Left lung (tissue), 4 donors: ENCODE measurements at regions not wholly inside any gene's neighbourhood (a gene's known extent, or its start where the extent isn't known, plus 50 kb on each side); places are given as distances from the start of the nearest gene placed in this dataset.
A peak's percentile ranks its signal among the peaks of the same experiment; 100 is the strongest.

ENCODE experiments used
- ATAC-seq: fragments of 200-7000 bp; cut with Tn5 transposase; one replicate; pipeline ENCODE4 v1.9.1; 2020; ENCODE audit warnings: moderate library complexity
- DNase-seq, 4 donors: peaks; one replicate each; pipeline ENCODE4 v3.0.0-alpha.2; 2013 to 2020
- H3K27ac ChIP-seq, 2 donors: fragments of 200-600 bp; sonication (generic) in 1 of 2; one replicate each; pipeline versions ENCODE4 v1.5.0 to v1.8.0; 2020 to 2021
- H3K27me3 ChIP-seq, 2 donors: fragments of 200-600 bp; sonication (generic) in 1 of 2; one replicate each; pipeline versions ENCODE4 v1.5.0 to v1.8.0; 2020 to 2021
- H3K36me3 ChIP-seq, 2 donors: fragments of 200-600 bp; sonication (generic) in 1 of 2; one replicate each; pipeline versions ENCODE4 v1.5.0 to v1.8.0; 2020 to 2021
- H3K4me1 ChIP-seq, 2 donors: fragments of 200-600 bp; one replicate each; pipeline ENCODE4 v1.8.0; 2021
- H3K4me3 ChIP-seq, 2 donors: fragments of 200-600 bp; sonication (generic) in 1 of 2; one replicate each; pipeline versions ENCODE4 v1.5.0 to v1.8.0; 2020 to 2021; ENCODE audit warnings: mild to moderate bottlenecking in 1 of 2
- H3K9me3 ChIP-seq, 2 donors: fragments of 200-600 bp; sonication (generic) in 1 of 2; one replicate each; pipeline versions ENCODE4 v1.5.0 to v1.8.0; 2020 to 2021
- intact Hi-C, 2 donors: fragments of 100-400 bp; cut with DNase I; formaldehyde crosslinking; loops; one replicate each; pipeline versions ENCODE4 v1.11.2 to v1.14.2; 2022
- TF ChIP-seq, protein P1 (sequence below), 2 donors: fragments of 200-600 bp; sonication (generic) in 1 of 2; IDR thresholded peaks; one replicate each; pipeline versions ENCODE4 v1.5.0 to v1.8.0; 2021; ENCODE audit warnings: antibody characterized with exemption in 2 of 2
- donor health status: DM: no; HTN: yes; CAD: no.
- donor health status: DM: no; HTN: no; CAD: no.

DNA sequence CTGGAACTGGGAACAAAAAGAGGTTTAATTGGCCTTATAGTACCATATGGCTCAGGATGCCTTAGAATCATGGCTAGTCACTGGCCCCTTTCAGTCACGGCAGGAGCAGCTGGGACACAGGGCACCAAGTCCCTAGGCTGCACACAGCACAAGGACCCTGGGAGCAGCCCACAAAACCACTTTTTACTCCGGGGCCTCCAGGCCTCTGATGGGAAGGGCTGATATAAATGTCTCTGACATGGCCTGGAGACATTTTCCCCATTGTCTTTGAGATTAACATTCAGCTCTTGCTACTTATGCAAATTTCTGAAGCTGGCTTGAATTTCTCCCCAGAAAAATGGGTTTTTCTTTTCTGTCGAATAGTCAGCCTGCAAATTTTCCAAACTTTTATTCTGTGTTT, 1026.4 kb upstream of the COX7C start:
- Histone ChIP-seq H3K9me3 (peaks cover 0 to 8% of the 10 kb centered on the region in 2 donors), H3K4me3 (no peak overlapping the region), H3K27me3 (no peaks in the 10 kb centered on the region), H3K27ac (no peak overlapping the region), H3K36me3 (no peaks in the 10 kb centered on the region), H3K4me1 (no peaks in the 10 kb centered on the region)
- ATAC-seq = no peak
- DNase-seq = peak in 1 of 4 donors; percentile 7
- TF ChIP-seq, protein P1, sequence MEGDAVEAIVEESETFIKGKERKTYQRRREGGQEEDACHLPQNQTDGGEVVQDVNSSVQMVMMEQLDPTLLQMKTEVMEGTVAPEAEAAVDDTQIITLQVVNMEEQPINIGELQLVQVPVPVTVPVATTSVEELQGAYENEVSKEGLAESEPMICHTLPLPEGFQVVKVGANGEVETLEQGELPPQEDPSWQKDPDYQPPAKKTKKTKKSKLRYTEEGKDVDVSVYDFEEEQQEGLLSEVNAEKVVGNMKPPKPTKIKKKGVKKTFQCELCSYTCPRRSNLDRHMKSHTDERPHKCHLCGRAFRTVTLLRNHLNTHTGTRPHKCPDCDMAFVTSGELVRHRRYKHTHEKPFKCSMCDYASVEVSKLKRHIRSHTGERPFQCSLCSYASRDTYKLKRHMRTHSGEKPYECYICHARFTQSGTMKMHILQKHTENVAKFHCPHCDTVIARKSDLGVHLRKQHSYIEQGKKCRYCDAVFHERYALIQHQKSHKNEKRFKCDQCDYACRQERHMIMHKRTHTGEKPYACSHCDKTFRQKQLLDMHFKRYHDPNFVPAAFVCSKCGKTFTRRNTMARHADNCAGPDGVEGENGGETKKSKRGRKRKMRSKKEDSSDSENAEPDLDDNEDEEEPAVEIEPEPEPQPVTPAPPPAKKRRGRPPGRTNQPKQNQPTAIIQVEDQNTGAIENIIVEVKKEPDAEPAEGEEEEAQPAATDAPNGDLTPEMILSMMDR (IDR thresholded peaks at IDR 0.05) = no peak
- intact Hi-C loops = no loop called here

DNA sequence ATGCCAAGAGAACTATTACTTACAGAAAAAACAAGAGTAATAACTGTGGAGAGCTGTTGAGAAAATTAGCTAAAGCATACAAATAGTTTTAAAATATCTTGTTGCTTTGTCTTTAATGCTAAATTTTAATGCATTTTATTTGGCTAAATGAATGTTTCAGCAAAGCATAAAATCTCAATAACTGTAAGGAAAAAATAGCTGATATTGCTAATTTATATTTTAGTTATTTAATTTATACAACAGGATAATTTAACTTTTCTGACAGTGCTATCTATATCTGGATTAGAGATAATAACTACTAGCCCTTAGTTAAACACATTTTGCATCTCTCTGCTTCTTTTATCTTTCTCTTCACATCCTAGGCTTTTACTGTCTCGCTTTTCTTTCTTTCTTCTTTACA, 1014.9 kb upstream of the COX7C start:
- ATAC-seq = no peak
- no peak for DNase-seq
- intact Hi-C loops = no loop called here

DNA sequence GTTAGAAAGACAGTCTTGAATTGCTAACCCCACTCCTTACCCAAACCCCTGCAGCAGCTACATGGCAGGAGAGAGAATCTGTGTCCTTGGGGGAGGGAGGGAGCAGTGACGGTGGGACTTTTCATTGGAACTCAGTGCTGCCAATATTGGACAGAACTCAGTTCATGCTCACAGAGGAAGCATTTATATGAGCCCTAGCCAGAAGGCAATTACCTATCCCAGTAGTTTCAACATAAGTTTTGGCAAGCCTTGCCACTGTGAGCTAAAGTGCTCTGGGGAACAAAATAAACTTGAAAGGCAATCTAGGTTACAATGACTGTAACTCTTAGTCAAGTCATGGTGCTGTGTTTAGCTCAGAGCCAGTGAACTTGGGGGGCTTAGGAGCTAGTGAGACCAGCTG, 1013.4 kb upstream of the COX7C start:
- DNase-seq = no peak
- intact Hi-C loops = no loop called here
- H3K4me1 ChIP-seq = no peaks in the 10 kb centered on the region

More for the DNA sequence above, 1014.9 kb upstream of the COX7C start:
- Histone ChIP-seq H3K4me1 (no peaks in the 10 kb centered on the region), H3K4me3 (no peak overlapping the region), H3K9me3 (no peaks in the 10 kb centered on the region), H3K27ac (no peak overlapping the region), H3K27me3 (no peaks in the 10 kb centered on the region), H3K36me3 (no peaks in the 10 kb centered on the region)
- TF ChIP-seq, protein P1 (IDR thresholded peaks at IDR 0.05) = no peak

DNA sequence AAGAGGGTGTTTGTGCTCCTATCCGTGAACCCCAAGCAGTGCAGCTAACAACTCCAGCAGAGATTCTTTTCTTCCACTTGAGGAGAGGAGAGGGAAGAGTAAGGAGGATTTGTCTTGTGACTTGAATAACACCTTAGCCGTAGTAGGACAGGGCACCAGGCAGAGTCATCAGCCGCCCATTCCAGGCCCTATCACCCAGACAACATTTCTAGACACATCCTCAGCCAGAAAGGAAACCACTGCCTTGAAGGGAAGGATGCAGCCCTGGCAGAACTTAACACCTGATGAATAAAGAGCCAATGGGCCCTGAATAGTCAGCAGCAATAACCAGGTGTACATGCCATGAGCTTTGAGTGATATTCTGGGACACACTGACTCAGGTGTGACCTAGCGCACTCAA, 1013.0 kb upstream of the COX7C start:
- ATAC-seq = no peak
- Histone ChIP-seq H3K4me1 (no peaks in the 10 kb centered on the region), H3K27ac (no peak overlapping the region), H3K27me3 (no peaks in the 10 kb centered on the region), H3K9me3 (no peaks in the 10 kb centered on the region), H3K4me3 (no peak overlapping the region), H3K36me3 (no peaks in the 10 kb centered on the region)
- TF ChIP-seq, protein P1 (IDR thresholded peaks at IDR 0.05) = no peak
- DNase-seq = no peak
- intact Hi-C loops = no loop called here

More for the DNA sequence above, 1013.4 kb upstream of the COX7C start:
- Histone ChIP-seq H3K27me3 (no peaks in the 10 kb centered on the region), H3K4me3 (no peak overlapping the region), H3K27ac (no peak overlapping the region), H3K36me3 (no peaks in the 10 kb centered on the region), H3K9me3 (no peaks in the 10 kb centered on the region)
- TF ChIP-seq, protein P1 (IDR thresholded peaks at IDR 0.05) = no peak
- no peak for ATAC-seq

DNA sequence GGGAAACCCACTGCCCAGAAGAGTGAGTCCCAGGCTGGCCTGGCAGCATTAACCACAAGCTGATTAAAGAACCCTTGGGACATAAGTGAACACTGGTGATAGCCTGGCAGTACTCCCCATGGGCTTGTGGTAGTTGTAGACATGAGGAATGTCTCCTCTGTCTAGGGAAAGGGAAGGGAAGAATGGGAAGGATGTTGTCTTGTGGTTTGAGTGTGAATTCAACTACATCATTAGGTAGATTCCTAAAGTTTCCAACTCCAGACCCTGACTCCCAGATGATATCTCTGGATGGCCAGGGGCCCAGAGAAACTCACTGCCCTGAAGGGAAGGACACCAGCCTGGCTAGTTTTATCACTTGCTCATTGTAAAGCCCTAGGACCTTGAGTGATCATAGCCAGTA, 1012.4 kb upstream of the COX7C start:
- Histone ChIP-seq H3K36me3 (no peaks in the 10 kb centered on the region), H3K4me1 (no peaks in the 10 kb centered on the region), H3K27me3 (no peaks in the 10 kb centered on the region), H3K4me3 (no peak overlapping the region), H3K27ac (no peak overlapping the region), H3K9me3 (no peaks in the 10 kb centered on the region)
- DNase-seq (no peak), ATAC-seq (no peak)
- TF ChIP-seq, protein P1 (IDR thresholded peaks at IDR 0.05) = no peak
- intact Hi-C loops = no loop called here
